ENCODE measurements at regions not wholly inside any gene's neighbourhood (a gene's known extent, or its start where the extent isn't known, plus 50 kb on each side); places are given as distances from the start of the nearest gene placed in this dataset.

DNA sequence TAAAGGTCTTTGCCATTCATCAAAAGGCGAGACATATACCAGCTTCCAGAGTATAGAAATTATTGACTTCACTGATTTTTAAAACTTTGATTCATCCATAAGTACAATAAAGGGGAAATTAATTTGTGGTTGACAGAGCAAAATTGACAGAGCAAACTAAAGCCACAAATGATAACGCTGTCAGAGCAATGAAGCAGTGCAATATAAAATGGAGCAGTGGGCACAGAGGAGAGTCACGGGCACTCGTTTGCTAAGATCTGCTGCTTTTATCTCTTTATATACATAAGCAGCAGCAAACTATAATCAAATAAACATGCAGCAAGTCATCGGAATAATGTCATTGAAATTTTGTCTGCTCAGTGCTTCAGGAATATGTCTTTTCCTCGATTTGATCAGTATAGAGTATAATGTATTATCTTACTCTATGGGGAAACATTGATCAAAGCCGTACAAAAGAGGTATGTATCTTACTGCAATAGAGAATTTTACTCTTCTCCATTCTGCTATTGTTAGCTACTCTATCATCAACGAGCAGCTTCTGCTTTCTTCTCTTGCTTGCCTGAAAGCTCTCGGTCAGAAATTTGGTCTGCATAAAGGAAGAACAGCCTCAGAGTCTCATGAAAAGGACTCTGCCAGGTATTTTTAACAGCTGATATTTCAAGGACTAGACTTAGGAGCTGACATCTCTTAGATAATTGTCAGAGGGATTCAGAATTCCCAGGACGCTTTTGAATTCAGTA lies 546.0 kb upstream of the ARID1B start:
- Histone ChIP-seq H3K9me3 (ENCODE audit: control insufficient read depth in 1 of 2, insufficient read depth in 1 of 2, low read depth in 1 of 2, low read length in 2 of 2) (no peaks in the 10 kb centered on the region), H3K79me2 (ENCODE audit: insufficient read depth, low read length) (no peaks in the 10 kb centered on the region), H3K4me2 (ENCODE audit: low read length) (no peak overlapping the region), H3K27ac (ENCODE audit: low read depth, low read length) (no peak overlapping the region), H3K36me3 (ENCODE audit: control insufficient read depth in 1 of 2, insufficient read depth in 2 of 2, low read length in 2 of 2) (no peaks in the 10 kb centered on the region), H2AFZ (ENCODE audit: low read depth, low read length, poor library complexity, severe bottlenecking) (no peak overlapping the region), H4K20me1 (ENCODE audit: insufficient read depth) (no peaks in the 10 kb centered on the region), H3K4me3 (replicated peaks in 1 of 2; ENCODE audit: low read depth in 1 of 2, low read length in 2 of 2) (no peak overlapping the region), H3K4me1 (ENCODE audit: control insufficient read depth in 1 of 2, insufficient read depth in 2 of 2, low read length in 2 of 2) (no peaks in the 10 kb centered on the region), H3K9ac (ENCODE audit: low read length) (no peak overlapping the region), H3K9me2 (ENCODE audit: insufficient read depth) (0 out of 2 replicates have a peak, but pooled peaks cover 3% of the 10 kb centered on the region), H3K27me3 (ENCODE audit: insufficient read depth, low read length) (no peaks in the 10 kb centered on the region)
- intact Hi-C loops (cut with micrococcal nuclease), result no loop called here
- DNase-seq (ENCODE audit: low read depth, low spot score), result no peak
- RAD21 ChIA-PET (ENCODE audit: low non-redundant PET in 1 of 2, low total read pairs in 2 of 2, uncharacterized antibody in 2 of 2, unreplicated experiment in 2 of 2), result no interaction called here
- no peak for TF ChIP-seq SIN3A (IDR thresholded peaks at IDR 0.05; ENCODE audit: low read depth)
- no peak for ATAC-seq
- no TSS peak for BruUV-seq (replicated peaks)
- CTCF ChIA-PET, result no interaction called here
- POLR2A ChIA-PET, result no interaction called here

- no peaks in the 10 kb centered on the region for H3K9me2 ChIP-seq (ENCODE audit: insufficient read depth)
- BruUV-seq (replicated peaks), result no TSS peak
- no peak overlapping the region for H2AFZ ChIP-seq (ENCODE audit: low read depth, low read length, poor library complexity, severe bottlenecking)
- ATAC-seq, result no peak
- TF ChIP-seq FOSL1 (IDR thresholded peaks at IDR 0.05; ENCODE audit: low read depth) (no peak), SIN3A (IDR thresholded peaks at IDR 0.05; ENCODE audit: low read depth) (no peak)
- H3K4me1 ChIP-seq (ENCODE audit: control insufficient read depth in 1 of 2, insufficient read depth in 2 of 2, low read length in 2 of 2), result no peaks in the 10 kb centered on the region
- no peaks in the 10 kb centered on the region for H3K36me3 ChIP-seq (ENCODE audit: control insufficient read depth in 1 of 2, insufficient read depth in 2 of 2, low read length in 2 of 2)
- no peak overlapping the region for H3K4me3 ChIP-seq (replicated peaks in 1 of 2; ENCODE audit: low read depth in 1 of 2, low read length in 2 of 2)
- H3K4me2 ChIP-seq (ENCODE audit: low read length), result no peak overlapping the region
- ChIA-PET POLR2A (no interaction called here), RAD21 (ENCODE audit: low non-redundant PET in 1 of 2, low total read pairs in 2 of 2, uncharacterized antibody in 2 of 2, unreplicated experiment in 2 of 2) (no interaction called here), CTCF (no interaction called here)
- DNase-seq (ENCODE audit: low read depth, low spot score), result no peak
- intact Hi-C loops (cut with micrococcal nuclease), result no loop called here
- no peaks in the 10 kb centered on the region for H3K79me2 ChIP-seq (ENCODE audit: insufficient read depth, low read length)
- no peak overlapping the region for H3K27ac ChIP-seq (ENCODE audit: low read depth, low read length)
- H3K9ac ChIP-seq (ENCODE audit: low read length), result no peak overlapping the region
- H3K9me3 ChIP-seq (ENCODE audit: control insufficient read depth in 1 of 2, insufficient read depth in 1 of 2, low read depth in 1 of 2, low read length in 2 of 2), result no peaks in the 10 kb centered on the region
- no peaks in the 10 kb centered on the region for H3K27me3 ChIP-seq (ENCODE audit: insufficient read depth, low read length)
- H4K20me1 ChIP-seq (ENCODE audit: insufficient read depth), result no peaks in the 10 kb centered on the region
These were observed 557.2 kb upstream of the ARID1B start for GRCh38 chr6:156219973-156220372.

DNA sequence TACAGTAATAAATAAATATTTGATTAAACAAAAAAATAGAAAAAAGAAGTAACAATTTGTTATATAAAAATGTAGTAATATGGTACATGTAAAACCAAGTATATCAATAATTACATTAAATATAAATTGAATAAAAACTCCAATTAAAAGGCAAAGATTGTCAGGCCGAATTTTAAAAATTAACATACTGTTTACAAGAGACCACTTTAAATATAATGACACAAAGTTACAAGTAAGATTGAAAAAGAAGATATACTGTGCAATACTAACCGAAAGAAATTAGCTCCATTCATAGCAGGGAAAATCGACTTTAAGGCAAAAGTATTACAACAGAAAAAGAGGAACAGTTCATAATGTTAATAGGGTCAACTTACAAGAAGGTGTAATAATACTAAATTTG lies 571.5 kb upstream of the ARID1B start:
- Histone ChIP-seq H3K4me1 (ENCODE audit: control insufficient read depth in 1 of 2, insufficient read depth in 2 of 2, low read length in 2 of 2) (no peaks in the 10 kb centered on the region), H3K27me3 (ENCODE audit: insufficient read depth, low read length) (no peaks in the 10 kb centered on the region), H3K9me3 (ENCODE audit: control insufficient read depth in 1 of 2, insufficient read depth in 1 of 2, low read depth in 1 of 2, low read length in 2 of 2) (no peaks in the 10 kb centered on the region), H3K79me2 (ENCODE audit: insufficient read depth, low read length) (no peaks in the 10 kb centered on the region), H4K20me1 (ENCODE audit: insufficient read depth) (no peaks in the 10 kb centered on the region; the same call in 1 of the 2 replicates), H3K4me3 (replicated peaks in 1 of 2; ENCODE audit: low read depth in 1 of 2, low read length in 2 of 2) (no peak overlapping the region), H3K9me2 (ENCODE audit: insufficient read depth) (no peaks in the 10 kb centered on the region; the same call in 1 of the 2 replicates), H2AFZ (ENCODE audit: low read depth, low read length, poor library complexity, severe bottlenecking) (no peak overlapping the region), H3K36me3 (ENCODE audit: control insufficient read depth in 1 of 2, insufficient read depth in 2 of 2, low read length in 2 of 2) (no peaks in the 10 kb centered on the region), H3K27ac (ENCODE audit: low read depth, low read length) (no peak overlapping the region), H3K9ac (ENCODE audit: low read length) (no peak overlapping the region), H3K4me2 (ENCODE audit: low read length) (no peak overlapping the region)
- no peak for ATAC-seq
- POLR2A ChIA-PET, result no interaction called here
- CTCF ChIA-PET, result no interaction called here
- intact Hi-C loops (cut with micrococcal nuclease), result no loop called here
- BruUV-seq (replicated peaks), result no TSS peak
- RAD21 ChIA-PET (ENCODE audit: low non-redundant PET in 1 of 2, low total read pairs in 2 of 2, uncharacterized antibody in 2 of 2, unreplicated experiment in 2 of 2), result no interaction called here
- no peak for DNase-seq (ENCODE audit: low read depth, low spot score)
- TF ChIP-seq FOSL1 (IDR thresholded peaks at IDR 0.05; ENCODE audit: low read depth) (no peak), EZH2 (IDR thresholded peaks at IDR 0.05) (no peak), EZH2phosphoT487 (IDR thresholded peaks at IDR 0.05; ENCODE audit: borderline replicate concordance) (no peak), TCF7L2 (IDR thresholded peaks at IDR 0.05; ENCODE audit: borderline replicate concordance, extremely low read depth, insufficient read depth, insufficient read length) (no peak), CEBPB (IDR thresholded peaks at IDR 0.05; ENCODE audit: low read depth) (no peak), ELF1 (IDR thresholded peaks at IDR 0.05; ENCODE audit: borderline replicate concordance, low read depth) (no peak), SP1 (IDR thresholded peaks at IDR 0.05; ENCODE audit: low read depth) (no peak), ZBTB33 (IDR thresholded peaks at IDR 0.05; ENCODE audit: extremely low read depth, insufficient replicate concordance, low read length) (no peak), SRF (IDR thresholded peaks at IDR 0.05; ENCODE audit: low read depth) (no peak), SIN3A (IDR thresholded peaks at IDR 0.05; ENCODE audit: low read depth) (no peak)
- TF ChIP-seq, protein P1, sequence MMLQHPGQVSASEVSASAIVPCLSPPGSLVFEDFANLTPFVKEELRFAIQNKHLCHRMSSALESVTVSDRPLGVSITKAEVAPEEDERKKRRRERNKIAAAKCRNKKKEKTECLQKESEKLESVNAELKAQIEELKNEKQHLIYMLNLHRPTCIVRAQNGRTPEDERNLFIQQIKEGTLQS (IDR thresholded peaks at IDR 0.05), result no peak
- TF ChIP-seq, protein P2, sequence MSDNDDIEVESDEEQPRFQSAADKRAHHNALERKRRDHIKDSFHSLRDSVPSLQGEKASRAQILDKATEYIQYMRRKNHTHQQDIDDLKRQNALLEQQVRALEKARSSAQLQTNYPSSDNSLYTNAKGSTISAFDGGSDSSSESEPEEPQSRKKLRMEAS (IDR thresholded peaks at IDR 0.05), result no peak
